ENCODE measurements at regions not wholly inside any gene's neighbourhood (a gene's known extent, or its start where the extent isn't known, plus 50 kb on each side); places are given as distances from the start of the nearest gene placed in this dataset.

DNA sequence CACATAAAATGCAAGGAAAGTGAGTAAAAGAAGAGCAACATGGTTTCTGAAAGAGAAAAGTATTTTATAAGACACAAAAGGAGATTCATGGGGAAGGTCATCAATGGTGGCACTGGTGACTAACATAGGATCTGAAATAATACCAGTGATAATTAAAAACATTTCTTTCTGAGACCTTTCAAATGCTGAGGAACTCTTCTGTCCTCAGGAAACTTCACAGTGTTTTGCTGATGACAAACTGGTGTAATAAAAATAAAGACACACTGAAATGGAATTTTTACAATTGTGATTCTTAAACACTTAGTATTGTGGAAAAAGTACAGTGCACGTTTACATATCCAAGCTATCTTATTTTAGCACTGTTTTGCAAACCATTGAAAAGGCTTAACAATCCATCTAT is 80.4 kb upstream of the ZBTB20 start:
- TF ChIP-seq, protein P1, sequence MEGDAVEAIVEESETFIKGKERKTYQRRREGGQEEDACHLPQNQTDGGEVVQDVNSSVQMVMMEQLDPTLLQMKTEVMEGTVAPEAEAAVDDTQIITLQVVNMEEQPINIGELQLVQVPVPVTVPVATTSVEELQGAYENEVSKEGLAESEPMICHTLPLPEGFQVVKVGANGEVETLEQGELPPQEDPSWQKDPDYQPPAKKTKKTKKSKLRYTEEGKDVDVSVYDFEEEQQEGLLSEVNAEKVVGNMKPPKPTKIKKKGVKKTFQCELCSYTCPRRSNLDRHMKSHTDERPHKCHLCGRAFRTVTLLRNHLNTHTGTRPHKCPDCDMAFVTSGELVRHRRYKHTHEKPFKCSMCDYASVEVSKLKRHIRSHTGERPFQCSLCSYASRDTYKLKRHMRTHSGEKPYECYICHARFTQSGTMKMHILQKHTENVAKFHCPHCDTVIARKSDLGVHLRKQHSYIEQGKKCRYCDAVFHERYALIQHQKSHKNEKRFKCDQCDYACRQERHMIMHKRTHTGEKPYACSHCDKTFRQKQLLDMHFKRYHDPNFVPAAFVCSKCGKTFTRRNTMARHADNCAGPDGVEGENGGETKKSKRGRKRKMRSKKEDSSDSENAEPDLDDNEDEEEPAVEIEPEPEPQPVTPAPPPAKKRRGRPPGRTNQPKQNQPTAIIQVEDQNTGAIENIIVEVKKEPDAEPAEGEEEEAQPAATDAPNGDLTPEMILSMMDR (conservative IDR thresholded peaks at IDR 0.05 in 1 of 2, IDR thresholded peaks at IDR 0.05 in 1 of 2; ENCODE audit: low read depth in 1 of 2, low read length in 2 of 2): no peak
- no peak for TF ChIP-seq EZH2 (IDR thresholded peaks at IDR 0.05; ENCODE audit: low read length, missing control alignments)
